MCF 10A (cell line): ENCODE measurements at regions not wholly inside any gene's neighbourhood (a gene's known extent, or its start where the extent isn't known, plus 50 kb on each side); places are given as distances from the start of the nearest gene placed in this dataset.

Experiments
- BruUV-seq: library from RNA; stranded (reverse); fragments of 400-500 nt; replicated peaks from 2 replicates; lab custom pipeline; 2021; lab: Mats Ljungman, UMichigan
- CTCF ChIA-PET: fragments of 300-600 bp; sonication (Branson Sonifier 250); formaldehyde crosslinking; extraction: SDS; loops from one replicate; lab custom pipeline; 2021; ENCODE audit warnings: antibody characterized with exemption, inconsistent platforms; lab: Yijun Ruan, JAX
- POLR2A ChIA-PET: fragments of 300-600, 350-650 bp; sonication (Branson Sonifier 250); formaldehyde crosslinking; extraction: SDS; loops from one replicate; lab custom pipeline; 2020; ENCODE audit warnings: antibody characterized with exemption, inconsistent platforms; lab: Yijun Ruan, JAX
- DNase-seq: peaks from one replicate; pipeline ENCODE4 v3.0.0-alpha.2; 2018; ENCODE audit not compliant: unreplicated experiment
- H3K27ac Mint-ChIP-seq: one replicate; pipeline ENCODE4 v1.8.0; 2022; ENCODE audit warnings: mild to moderate bottlenecking, low read depth, mixed read lengths; ENCODE audit not compliant: unreplicated experiment
- H3K27me3 Mint-ChIP-seq: one replicate; pipeline ENCODE4 v1.8.0; 2022; ENCODE audit warnings: mixed read lengths; ENCODE audit not compliant: insufficient read depth, unreplicated experiment
- H3K36me3 Mint-ChIP-seq: one replicate; pipeline ENCODE4 v1.8.0; 2022; ENCODE audit warnings: mild to moderate bottlenecking, moderate library complexity, mixed read lengths; ENCODE audit not compliant: insufficient read depth, unreplicated experiment
- H3K4me1 Mint-ChIP-seq: one replicate; pipeline ENCODE4 v1.8.0; 2022; ENCODE audit warnings: mixed read lengths; ENCODE audit not compliant: insufficient read depth, unreplicated experiment
- H3K4me3 Mint-ChIP-seq: one replicate; pipeline ENCODE4 v1.8.0; 2022; ENCODE audit warnings: mild to moderate bottlenecking, moderate library complexity, mixed read lengths; ENCODE audit not compliant: unreplicated experiment
- H3K9me3 Mint-ChIP-seq: one replicate; pipeline ENCODE4 v1.8.0; 2022; ENCODE audit warnings: mixed read lengths; ENCODE audit not compliant: unreplicated experiment
- CTCF ChIP-seq: fragments of 200-600 bp; IDR thresholded peaks from one replicate; pipeline ENCODE4 v1.8.0; 2022; ENCODE audit warnings: antibody characterized with exemption, mild to moderate bottlenecking; ENCODE audit not compliant: unreplicated experiment
- intact Hi-C: fragments of 100-400 bp; cut with micrococcal nuclease; formaldehyde crosslinking; loops from 2 replicates; pipeline ENCODE4 v1.14.1; 2022

GRCh38 chr3:28743831-28744230 is 395.2 kb upstream of the AZI2 start:
- no peaks in the 10 kb centered on the region for H3K27me3 Mint-ChIP-seq
- H3K4me1 Mint-ChIP-seq = peaks cover 30% of the 10 kb centered on the region
- DNase-seq = peak; percentile 11
- no peak for TF ChIP-seq CTCF
- H3K27ac Mint-ChIP-seq = peak overlapping the region; percentile 50
- intact Hi-C loops = no loop called here
- no peaks in the 10 kb centered on the region for H3K36me3 Mint-ChIP-seq
- H3K4me3 Mint-ChIP-seq = no peak overlapping the region
- no TSS peak for BruUV-seq
- no peaks in the 10 kb centered on the region for H3K9me3 Mint-ChIP-seq
- POLR2A ChIA-PET = no interaction called here
- CTCF ChIA-PET = no interaction called here

- H3K4me1 Mint-ChIP-seq = peaks cover 24% of the 10 kb centered on the region
- no peaks in the 10 kb centered on the region for H3K36me3 Mint-ChIP-seq
- no peaks in the 10 kb centered on the region for H3K27me3 Mint-ChIP-seq
- ChIA-PET CTCF (no interaction called here), POLR2A (interaction anchor here (1.2 kb wide), 1 partner anchor 8 kb away, joined by 3 read pairs; no protein-coding TSS in a partner anchor)
- no peak for TF ChIP-seq CTCF
- intact Hi-C loops = no loop called here
- H3K27ac Mint-ChIP-seq = peak overlapping the region; percentile 50
- DNase-seq = peak; percentile 54
- no TSS peak for BruUV-seq
- H3K9me3 Mint-ChIP-seq = peaks cover 5% of the 10 kb centered on the region
- H3K4me3 Mint-ChIP-seq = no peak overlapping the region
Observed at GRCh38 chr3:28745436-28745835, 396.8 kb upstream of the AZI2 start.

DNA sequence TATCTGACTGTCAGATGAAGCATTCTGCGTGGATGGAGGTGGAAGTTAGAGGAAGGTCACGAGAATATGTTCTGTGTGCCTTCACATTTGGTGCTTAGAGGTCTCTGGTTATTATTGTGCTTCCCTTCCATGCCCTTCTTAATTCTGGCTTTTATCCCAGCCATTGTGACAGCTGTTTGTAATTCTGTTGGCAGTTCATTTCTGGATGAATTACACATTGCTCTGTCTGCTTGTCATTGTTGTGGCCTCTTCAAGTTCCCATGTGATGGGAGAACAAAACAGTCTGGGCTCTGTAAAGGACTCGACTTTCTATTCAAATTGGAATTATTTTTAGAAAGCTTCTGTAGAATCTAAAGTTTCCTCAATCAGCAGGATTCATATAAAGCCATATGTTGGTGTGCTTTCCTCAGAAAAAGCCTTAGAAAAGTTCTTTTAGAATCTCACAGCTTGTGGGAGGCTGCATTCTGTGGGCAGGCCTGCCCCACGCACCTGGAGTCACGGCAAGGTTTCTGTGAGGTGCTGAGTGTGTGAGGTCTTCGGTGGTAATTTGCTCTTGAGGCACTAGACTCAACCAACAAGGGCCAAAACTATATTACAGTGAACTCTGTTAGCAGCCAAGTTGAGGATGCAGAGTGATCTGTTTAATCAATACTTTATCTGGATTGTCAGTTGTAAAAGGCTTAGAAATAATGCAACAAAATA is 397.4 kb upstream of the AZI2 start:
- DNase-seq = peak; percentile 53
- H3K4me1 Mint-ChIP-seq = peaks cover 24% of the 10 kb centered on the region
- ChIA-PET CTCF (interaction anchor here (0.6 to 1.0 kb wide), 2 partner anchors 19 to 1947 kb away, joined by 3 to 4 read pairs; no protein-coding TSS in a partner anchor), POLR2A (no interaction called here)
- no peak overlapping the region for H3K4me3 Mint-ChIP-seq
- peak overlapping the region; percentile 50 for H3K27ac Mint-ChIP-seq
- H3K27me3 Mint-ChIP-seq = no peaks in the 10 kb centered on the region
- BruUV-seq = no TSS peak
- H3K36me3 Mint-ChIP-seq = no peaks in the 10 kb centered on the region
- peaks cover 11% of the 10 kb centered on the region for H3K9me3 Mint-ChIP-seq
- no peak for TF ChIP-seq CTCF
- intact Hi-C loops = no loop called here

DNA sequence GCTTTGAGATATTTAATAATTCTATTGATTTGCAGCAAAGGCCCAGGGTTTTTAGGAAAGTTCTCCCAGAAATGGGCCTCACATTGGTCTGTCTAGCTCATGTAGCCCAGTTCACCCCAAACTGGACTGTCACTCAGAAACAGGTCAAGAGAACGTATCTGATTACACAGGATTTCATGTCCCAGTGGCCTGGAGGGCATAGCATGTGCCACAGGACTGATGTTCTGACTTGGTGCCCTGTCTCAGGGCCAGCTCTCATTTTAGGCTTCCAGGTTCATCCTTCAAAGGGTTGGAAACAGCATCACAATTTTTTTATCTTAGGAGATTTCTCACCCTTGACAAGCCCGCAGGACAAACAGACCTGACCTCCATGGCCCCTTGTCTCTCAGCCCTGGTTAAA is 398.4 kb upstream of the AZI2 start:
- no peak for TF ChIP-seq CTCF
- H3K27ac Mint-ChIP-seq = no peak overlapping the region
- no peak overlapping the region for H3K4me3 Mint-ChIP-seq
- CTCF ChIA-PET = interaction anchor here (0.6 to 1.0 kb wide), 2 partner anchors 20 kb away, joined by 3 read pairs; no protein-coding TSS in a partner anchor
- peaks cover 24% of the 10 kb centered on the region for H3K4me1 Mint-ChIP-seq
- H3K27me3 Mint-ChIP-seq = no peaks in the 10 kb centered on the region
- POLR2A ChIA-PET = no interaction called here
- H3K9me3 Mint-ChIP-seq = peaks cover 12% of the 10 kb centered on the region
- no TSS peak for BruUV-seq
- no peak for DNase-seq
- H3K36me3 Mint-ChIP-seq = no peaks in the 10 kb centered on the region
- intact Hi-C loops = no loop called here
